Osteocyte (in vitro differentiated cells): ENCODE measurements at regions not wholly inside any gene's neighbourhood (a gene's known extent, or its start where the extent isn't known, plus 50 kb on each side); places are given as distances from the start of the nearest gene placed in this dataset.

Experiments used
- DNase-seq: peaks from one replicate; pipeline ENCODE4 v3.0.0; 2021; ENCODE audit warnings: mixed read lengths; ENCODE audit not compliant: unreplicated experiment; ENCODE audit errors: extremely low spot score
- H3K27ac Mint-ChIP-seq: one replicate; pipeline ENCODE4 v1.8.0; 2021; ENCODE audit warnings: mild to moderate bottlenecking, mixed read lengths; ENCODE audit not compliant: unreplicated experiment
- H3K27me3 Mint-ChIP-seq: one replicate; pipeline ENCODE4 v1.8.0; 2021; ENCODE audit warnings: mixed read lengths; ENCODE audit not compliant: unreplicated experiment
- H3K36me3 Mint-ChIP-seq: one replicate; pipeline ENCODE4 v1.8.0; 2021; ENCODE audit warnings: mixed read lengths; ENCODE audit not compliant: unreplicated experiment
- H3K4me1 Mint-ChIP-seq: one replicate; pipeline ENCODE4 v1.8.0; 2021; ENCODE audit warnings: mixed read lengths; ENCODE audit not compliant: unreplicated experiment
- H3K4me3 Mint-ChIP-seq: one replicate; pipeline ENCODE4 v1.8.0; 2021; ENCODE audit warnings: mild to moderate bottlenecking, moderate library complexity, mixed read lengths; ENCODE audit not compliant: unreplicated experiment
- H3K9me3 Mint-ChIP-seq: one replicate; pipeline ENCODE4 v1.8.0; 2021; ENCODE audit warnings: mixed read lengths; ENCODE audit not compliant: unreplicated experiment
- CTCF ChIP-seq: fragments of 200-600 bp; sonication (generic); IDR thresholded peaks from 2 replicates; pipeline ENCODE4 v1.5.0; 2021; ENCODE audit warnings: antibody characterized with exemption, mild to moderate bottlenecking, moderate library complexity

DNA sequence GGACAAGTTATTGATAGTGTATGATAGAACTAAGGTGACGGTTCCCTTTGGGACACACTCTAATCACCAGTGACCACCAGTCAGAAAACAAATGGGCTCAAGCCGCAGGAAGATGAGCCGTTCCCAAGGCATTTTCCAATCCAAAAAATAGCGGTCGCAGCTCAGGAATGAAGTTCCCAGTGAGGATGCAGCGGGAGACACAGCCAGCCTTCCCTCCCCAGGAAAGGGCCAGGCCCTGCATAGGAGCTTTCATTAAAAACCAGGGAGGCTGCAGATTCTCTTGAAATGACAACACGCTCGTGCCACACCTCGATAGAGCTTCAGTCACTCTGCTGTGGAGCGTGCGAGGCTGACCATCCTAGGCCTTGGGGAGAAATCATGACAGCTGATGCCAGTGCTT, 65.8 kb upstream of the WNT7B start:
- no peak overlapping the region for H3K27ac Mint-ChIP-seq
- peaks cover 24% of the 10 kb centered on the region for H3K4me1 Mint-ChIP-seq
- no peak overlapping the region for H3K4me3 Mint-ChIP-seq
- H3K27me3 Mint-ChIP-seq, result no peaks in the 10 kb centered on the region
- no peaks in the 10 kb centered on the region for H3K9me3 Mint-ChIP-seq
- no peak for TF ChIP-seq CTCF
- no peaks in the 10 kb centered on the region for H3K36me3 Mint-ChIP-seq
- no peak for DNase-seq

DNA sequence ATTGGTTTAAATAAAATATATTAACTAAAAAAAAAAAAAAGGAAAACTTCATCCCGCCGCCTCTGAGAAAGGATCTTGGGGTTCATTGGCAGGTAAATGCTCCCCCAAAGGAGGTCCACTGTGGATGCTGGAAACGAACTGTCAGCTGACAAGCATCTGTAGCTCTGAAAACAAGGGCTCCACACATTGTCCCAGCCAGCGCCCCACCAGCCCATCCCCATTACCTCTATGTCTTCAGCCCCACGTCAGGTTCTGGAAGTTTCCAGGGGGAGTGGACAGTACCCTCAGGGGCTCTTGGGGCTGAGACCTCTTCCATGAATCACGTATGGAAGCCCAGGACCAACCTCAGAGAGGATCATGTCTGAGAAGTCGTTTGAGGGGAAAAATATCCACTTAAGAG, 66.4 kb upstream of the WNT7B start:
- no peaks in the 10 kb centered on the region for H3K9me3 Mint-ChIP-seq
- TF ChIP-seq CTCF, result no peak
- peaks cover 24% of the 10 kb centered on the region for H3K4me1 Mint-ChIP-seq
- DNase-seq, result no peak
- H3K36me3 Mint-ChIP-seq, result no peaks in the 10 kb centered on the region
- H3K27me3 Mint-ChIP-seq, result no peaks in the 10 kb centered on the region
- H3K27ac Mint-ChIP-seq, result peak overlapping the region; percentile 86
- H3K4me3 Mint-ChIP-seq, result peak overlapping the region; percentile 63

- DNase-seq, result no peak
- H3K4me1 Mint-ChIP-seq, result peaks cover 24% of the 10 kb centered on the region
- TF ChIP-seq CTCF, result no peak
- H3K9me3 Mint-ChIP-seq, result no peaks in the 10 kb centered on the region
- H3K36me3 Mint-ChIP-seq, result no peaks in the 10 kb centered on the region
- peak overlapping the region; percentile 86 for H3K27ac Mint-ChIP-seq
- no peaks in the 10 kb centered on the region for H3K27me3 Mint-ChIP-seq
- peak overlapping the region; percentile 74 for H3K4me3 Mint-ChIP-seq
Measured at GRCh38 chr22:46043816-46044620, 67.1 kb upstream of the WNT7B start.

- no peaks in the 10 kb centered on the region for H3K9me3 Mint-ChIP-seq
- H3K27ac Mint-ChIP-seq, result peak overlapping the region; percentile 86
- no peak for DNase-seq
- H3K27me3 Mint-ChIP-seq, result no peaks in the 10 kb centered on the region
- H3K4me1 Mint-ChIP-seq, result peaks cover 24% of the 10 kb centered on the region
- peak overlapping the region; percentile 74 for H3K4me3 Mint-ChIP-seq
- H3K36me3 Mint-ChIP-seq, result no peaks in the 10 kb centered on the region
- no peak for TF ChIP-seq CTCF
Measured at GRCh38 chr22:46044621-46045458, 67.9 kb upstream of the WNT7B start.
